Effector memory CD8-positive, alpha-beta T cell (primary cell): ENCODE measurements at regions not wholly inside any gene's neighbourhood (a gene's known extent, or its start where the extent isn't known, plus 50 kb on each side); places are given as distances from the start of the nearest gene placed in this dataset.

Experiments used
- ATAC-seq: fragments of 150-1000 bp; cut with Tn5 transposase; replicated peaks from 2 replicates; pipeline ENCODE4 v1.10.0; 2021; ENCODE audit warnings: mild to moderate bottlenecking, moderate library complexity
- DNase-seq, 3 experiments: peaks; one replicate each; pipeline ENCODE4 v3.0.0; 2021
- H3K27ac Mint-ChIP-seq, 2 donors: one replicate each; pipeline ENCODE4 v1.8.0; 2022; ENCODE audit warnings: mild to moderate bottlenecking in 2 of 2, mixed read lengths in 2 of 2, moderate library complexity in 2 of 2
- H3K27me3 Mint-ChIP-seq, 2 donors: one replicate each; pipeline ENCODE4 v1.8.0; 2022; ENCODE audit warnings: mixed read lengths in 2 of 2
- H3K36me3 Mint-ChIP-seq: one replicate; pipeline ENCODE4 v1.8.0; 2022; ENCODE audit warnings: mild to moderate bottlenecking, moderate library complexity, mixed read lengths; ENCODE audit not compliant: insufficient read depth
- H3K4me1 Mint-ChIP-seq, 2 donors: one replicate each; pipeline ENCODE4 v1.8.0; 2022; ENCODE audit warnings: low read depth in 2 of 2, mixed read lengths in 2 of 2
- H3K4me3 Mint-ChIP-seq, 2 donors: one replicate each; pipeline ENCODE4 v1.8.0; 2022; ENCODE audit warnings: mild to moderate bottlenecking in 2 of 2, mixed read lengths in 2 of 2, moderate library complexity in 2 of 2
- H3K9me3 Mint-ChIP-seq, 2 donors: one replicate each; pipeline ENCODE4 v1.8.0; 2022; ENCODE audit warnings: mixed read lengths in 2 of 2

DNA sequence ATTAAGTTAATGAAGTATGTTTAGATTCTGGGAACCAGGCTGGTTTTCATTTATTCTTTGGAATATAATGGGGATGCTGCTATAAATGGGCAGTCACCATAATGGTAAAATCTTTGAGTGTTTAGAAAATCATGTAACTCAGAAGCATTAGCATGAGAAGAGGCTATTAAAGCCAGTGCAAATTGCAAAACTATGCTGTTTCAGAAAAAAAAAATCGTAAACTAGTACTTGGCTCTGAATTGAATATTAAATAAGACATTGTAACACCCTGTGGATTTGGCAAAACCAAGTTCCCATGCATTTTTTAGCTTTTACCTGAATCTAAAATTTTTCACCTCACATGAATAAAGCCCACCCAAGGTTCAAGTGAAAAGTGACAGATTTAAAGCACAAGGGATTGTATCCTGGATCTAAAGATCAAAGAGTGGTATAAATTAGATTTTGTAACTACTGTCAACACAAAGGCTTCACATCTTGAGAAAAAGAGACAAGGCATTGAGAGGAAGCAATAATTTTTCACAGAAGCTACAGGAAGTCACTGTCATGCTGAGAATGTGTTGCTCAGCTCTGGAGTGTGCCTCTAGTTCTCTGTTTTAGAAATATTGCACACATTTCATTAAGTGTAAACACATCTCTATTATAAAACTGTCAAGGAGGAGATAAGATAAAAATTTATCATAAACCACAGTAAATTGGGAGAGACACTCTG is 142.2 kb downstream of the ABCA8 start:
- Mint-ChIP-seq H3K27me3 (peaks cover 39 to 49% of the 10 kb centered on the region in 2 donors), H3K27ac (no peak overlapping the region), H3K36me3 (no peaks in the 10 kb centered on the region), H3K4me1 (no peaks in the 10 kb centered on the region), H3K9me3 (peaks cover 0 to 4% of the 10 kb centered on the region in 2 donors), H3K4me3 (no peak overlapping the region)
- no peak for ATAC-seq
- no peak for DNase-seq

DNA sequence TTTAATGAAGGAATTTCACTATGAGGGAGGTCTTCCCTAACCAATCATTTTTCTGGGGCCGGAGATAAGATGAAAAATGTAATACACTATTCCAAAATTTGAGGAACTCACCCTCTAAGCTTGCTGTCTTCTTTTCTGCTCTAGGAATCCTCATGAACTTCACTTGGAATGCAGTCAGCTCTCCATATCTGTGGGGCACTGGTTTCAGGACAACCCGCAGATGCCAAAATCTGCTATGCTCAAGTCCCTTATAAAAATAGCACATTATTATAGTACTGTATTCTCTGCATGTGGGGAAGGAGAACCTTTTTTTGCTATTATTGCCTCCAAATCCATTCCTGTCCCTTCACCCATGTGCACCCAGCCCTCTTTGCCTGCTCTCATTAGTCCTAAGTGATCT is 146.0 kb downstream of the ABCA8 start:
- DNase-seq (no peak), ATAC-seq (no peak)
- peaks cover 45 to 58% of the 10 kb centered on the region in 2 donors for H3K27me3 Mint-ChIP-seq
- H3K27ac Mint-ChIP-seq: no peak overlapping the region
- H3K9me3 Mint-ChIP-seq: peaks cover 0 to 4% of the 10 kb centered on the region in 2 donors
- no peaks in the 10 kb centered on the region for H3K4me1 Mint-ChIP-seq
- no peak overlapping the region for H3K4me3 Mint-ChIP-seq
- no peaks in the 10 kb centered on the region for H3K36me3 Mint-ChIP-seq

DNA sequence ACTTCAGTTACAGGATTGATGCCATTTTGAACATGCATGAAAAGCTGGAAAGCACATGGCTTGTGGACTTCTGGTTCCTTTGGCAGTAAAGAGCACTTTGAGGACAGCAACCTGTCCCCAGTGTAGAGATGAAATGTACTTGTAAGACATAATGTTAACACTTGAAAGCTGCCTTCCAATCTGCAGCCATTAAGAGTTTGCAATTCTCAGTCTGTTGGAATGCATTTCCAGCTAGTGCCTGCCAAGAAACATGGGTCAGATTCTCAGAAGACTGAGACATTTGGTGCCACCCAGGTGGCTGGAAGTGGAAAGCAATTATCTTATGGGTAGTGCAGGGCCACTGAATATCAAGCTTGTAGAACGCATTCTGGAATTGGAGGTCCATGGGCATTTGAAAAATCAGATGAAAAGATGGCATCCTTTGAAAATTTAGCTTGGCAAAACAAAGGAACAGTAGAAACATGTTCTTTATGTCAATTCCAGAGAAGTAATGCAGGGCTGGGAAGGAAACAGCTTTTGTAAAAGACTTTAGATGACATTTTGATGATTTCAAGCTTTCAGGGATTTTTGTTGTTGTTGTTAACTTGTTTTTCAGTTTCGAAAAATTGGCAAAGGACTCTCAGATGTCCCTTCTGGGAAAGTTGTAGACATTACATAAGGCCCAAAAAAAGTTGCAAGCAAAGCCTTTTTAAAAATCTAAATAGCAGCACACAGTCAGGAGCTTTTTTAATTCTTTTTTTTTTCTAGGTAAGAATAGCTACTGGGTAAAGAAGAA is 147.0 kb downstream of the ABCA8 start:
- no peak overlapping the region for H3K27ac Mint-ChIP-seq
- H3K4me3 Mint-ChIP-seq: no peak overlapping the region
- H3K36me3 Mint-ChIP-seq: no peaks in the 10 kb centered on the region
- DNase-seq (no peak), ATAC-seq (no peak)
- no peaks in the 10 kb centered on the region for H3K4me1 Mint-ChIP-seq
- H3K9me3 Mint-ChIP-seq: peaks cover 0 to 4% of the 10 kb centered on the region in 2 donors
- H3K27me3 Mint-ChIP-seq: peaks cover 50 to 58% of the 10 kb centered on the region in 2 donors

DNA sequence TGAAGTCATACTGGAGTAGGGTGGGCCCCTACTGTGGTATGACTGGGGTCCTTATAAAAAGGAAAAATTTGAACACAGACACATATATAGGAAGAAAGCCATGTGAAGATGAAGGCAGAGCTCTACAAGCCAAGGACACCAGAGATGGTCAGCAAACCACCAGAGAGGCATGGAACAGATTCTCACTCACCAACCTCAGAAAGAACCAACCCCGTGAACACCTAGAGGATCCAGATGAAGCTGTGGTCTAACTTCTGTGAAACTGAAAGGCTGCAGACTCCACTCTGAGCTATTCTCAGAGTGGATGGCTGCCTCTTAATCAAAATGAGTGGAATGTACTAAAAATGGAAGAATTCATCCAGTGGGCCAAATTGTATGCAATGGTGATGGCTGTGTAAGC is 149.6 kb downstream of the ABCA8 start:
- Mint-ChIP-seq H3K27me3 (peaks cover 46 to 48% of the 10 kb centered on the region in 2 donors), H3K27ac (no peak overlapping the region), H3K36me3 (no peaks in the 10 kb centered on the region), H3K4me1 (no peaks in the 10 kb centered on the region), H3K4me3 (no peak overlapping the region), H3K9me3 (no peaks in the 10 kb centered on the region)
- DNase-seq (no peak), ATAC-seq (no peak)

DNA sequence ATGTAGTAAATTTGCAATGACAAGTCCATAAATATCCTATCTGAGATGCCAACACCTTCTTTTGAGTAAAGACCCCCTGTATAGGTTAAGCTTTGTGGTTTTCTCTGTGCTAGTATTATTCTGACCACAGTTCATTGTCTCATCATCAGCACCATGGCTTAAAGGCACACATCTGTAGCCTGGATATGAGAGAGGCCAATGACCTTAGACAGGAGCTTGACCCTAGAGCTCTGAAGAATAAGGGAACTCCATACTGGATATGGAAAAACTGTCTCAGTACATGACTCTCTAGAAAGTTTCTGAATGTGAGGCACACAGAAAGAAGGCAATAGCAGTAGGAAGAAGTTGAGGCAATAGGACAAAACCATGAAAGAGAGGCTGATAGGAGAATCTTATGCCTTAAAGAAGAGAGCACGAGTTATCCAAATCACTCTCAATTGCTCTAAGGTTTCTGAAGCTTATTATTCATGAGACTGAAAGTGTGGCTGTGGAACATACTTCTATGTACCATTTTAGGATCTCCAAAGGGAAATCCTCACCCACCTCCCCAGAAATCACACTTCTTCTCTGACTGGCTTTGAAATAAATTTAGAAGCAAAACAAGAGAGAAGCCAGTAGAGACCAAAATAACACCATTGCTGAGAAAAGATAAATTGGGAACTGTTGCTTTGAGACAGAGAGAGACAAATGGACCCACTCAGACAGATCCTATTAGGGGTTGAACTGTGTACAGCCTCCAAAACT is 150.2 kb downstream of the ABCA8 start:
- Mint-ChIP-seq H3K9me3 (no peaks in the 10 kb centered on the region), H3K4me3 (no peak overlapping the region), H3K27ac (no peak overlapping the region), H3K36me3 (no peaks in the 10 kb centered on the region), H3K4me1 (no peaks in the 10 kb centered on the region), H3K27me3 (peaks cover 39 to 41% of the 10 kb centered on the region in 2 donors)
- no peak for DNase-seq
- no peak for ATAC-seq

DNA sequence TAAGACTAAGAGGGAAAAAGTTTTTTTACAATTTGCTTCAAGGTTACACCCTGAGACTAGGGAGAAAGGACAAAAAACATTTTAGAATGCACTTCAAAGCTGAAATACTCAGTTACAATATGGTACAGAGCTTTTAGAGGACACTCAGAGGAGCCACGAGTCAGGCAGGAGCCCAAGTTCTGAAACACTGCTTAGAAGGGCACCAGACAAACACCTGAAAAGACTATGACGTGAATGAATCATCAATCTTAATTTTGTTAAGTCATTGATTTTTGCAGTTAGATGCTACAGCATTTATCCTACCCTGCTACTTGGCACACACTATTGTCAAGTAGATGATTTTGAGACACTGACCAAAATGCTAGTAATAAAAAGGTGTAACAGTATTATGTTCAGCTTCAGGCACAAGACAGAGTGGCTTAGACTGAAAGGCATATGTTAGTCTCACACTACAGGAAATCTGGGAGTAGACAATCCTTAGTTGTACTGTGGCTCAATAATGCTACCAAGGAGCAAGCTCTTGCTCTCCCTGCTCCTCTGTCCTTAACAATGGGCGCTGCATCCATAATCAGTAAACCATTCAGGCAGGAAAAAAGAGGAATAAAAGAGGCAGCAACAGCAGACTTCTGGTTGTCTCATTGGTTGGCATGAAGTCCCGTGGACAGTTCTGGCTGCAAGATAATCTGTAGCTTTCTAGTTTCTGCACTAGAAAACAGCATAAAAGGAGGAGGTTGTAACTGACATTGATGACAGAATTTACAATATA is 151.8 kb downstream of the ABCA8 start:
- Mint-ChIP-seq H3K9me3 (no peaks in the 10 kb centered on the region), H3K27me3 (peaks cover 30 to 39% of the 10 kb centered on the region in 2 donors), H3K36me3 (no peaks in the 10 kb centered on the region), H3K4me1 (no peaks in the 10 kb centered on the region), H3K4me3 (no peak overlapping the region), H3K27ac (no peak overlapping the region)
- DNase-seq (no peak), ATAC-seq (no peak)

DNA sequence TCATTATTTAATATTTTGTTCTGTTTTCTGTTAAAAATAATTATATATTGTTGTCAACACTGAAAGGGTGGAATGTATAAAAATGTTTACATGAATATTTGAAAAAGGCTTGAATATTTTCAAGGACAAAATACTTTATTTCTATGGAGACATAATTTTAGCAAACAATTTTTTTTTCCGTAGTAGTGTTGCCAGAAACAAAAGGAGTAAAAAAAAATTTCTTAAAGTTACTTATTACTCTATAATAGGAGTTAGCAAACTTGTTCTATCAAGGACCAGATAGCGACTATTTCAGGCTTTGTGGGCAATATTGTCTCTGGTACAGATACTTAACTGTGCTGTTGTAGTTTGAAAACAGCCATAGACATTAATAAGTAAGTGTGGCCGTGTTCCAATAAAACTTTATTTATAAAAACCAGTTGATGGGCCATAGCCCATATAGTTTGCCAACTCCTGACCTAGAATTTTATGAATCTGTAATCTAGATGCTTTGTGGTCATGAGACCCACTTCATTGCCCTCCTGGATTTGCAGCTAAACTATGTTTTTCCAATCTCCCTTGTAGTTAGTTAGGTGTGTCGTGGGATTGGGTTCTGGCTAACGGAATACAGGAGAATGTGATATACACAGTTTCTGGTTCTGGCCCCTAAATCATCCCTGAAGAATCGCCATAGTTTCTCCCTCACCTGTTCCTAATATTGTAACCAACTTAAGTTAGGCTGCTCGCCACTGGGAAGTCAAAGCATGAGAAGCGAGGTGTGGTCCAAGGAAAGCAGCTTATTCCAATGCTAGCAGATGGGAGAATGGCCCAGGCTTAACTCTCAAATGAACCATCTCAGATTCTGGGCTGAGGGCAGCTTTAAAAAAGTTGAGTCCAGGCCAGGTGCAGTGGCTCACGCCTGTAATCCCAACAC is 153.6 kb downstream of the ABCA8 start:
- Mint-ChIP-seq H3K4me3 (no peak overlapping the region), H3K27ac (no peak overlapping the region), H3K36me3 (no peaks in the 10 kb centered on the region), H3K27me3 (peaks cover 34 to 43% of the 10 kb centered on the region in 2 donors), H3K9me3 (no peaks in the 10 kb centered on the region), H3K4me1 (no peaks in the 10 kb centered on the region)
- ATAC-seq (no peak), DNase-seq (no peak)

DNA sequence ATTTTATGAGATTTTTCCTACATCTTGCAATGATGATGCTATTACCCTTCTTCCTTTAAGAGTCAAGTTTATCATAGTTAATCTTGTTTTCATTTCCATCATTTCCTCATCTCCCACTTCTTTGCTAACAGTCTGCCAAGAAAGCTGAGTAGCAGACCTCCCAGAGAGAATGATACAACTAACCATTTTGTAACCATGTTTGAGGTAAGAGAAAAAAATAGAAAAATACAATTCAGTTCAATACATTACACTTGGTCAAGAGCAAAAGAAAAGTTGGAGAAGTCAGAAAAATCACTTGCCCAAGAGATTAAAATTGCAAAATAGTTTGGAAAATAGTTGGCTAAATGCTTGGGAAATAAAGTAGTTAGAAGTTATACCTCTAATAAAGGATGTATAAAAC is 154.4 kb downstream of the ABCA8 start:
- H3K27me3 Mint-ChIP-seq: peaks cover 36 to 47% of the 10 kb centered on the region in 2 donors
- no peaks in the 10 kb centered on the region for H3K4me1 Mint-ChIP-seq
- no peaks in the 10 kb centered on the region for H3K9me3 Mint-ChIP-seq

DNA sequence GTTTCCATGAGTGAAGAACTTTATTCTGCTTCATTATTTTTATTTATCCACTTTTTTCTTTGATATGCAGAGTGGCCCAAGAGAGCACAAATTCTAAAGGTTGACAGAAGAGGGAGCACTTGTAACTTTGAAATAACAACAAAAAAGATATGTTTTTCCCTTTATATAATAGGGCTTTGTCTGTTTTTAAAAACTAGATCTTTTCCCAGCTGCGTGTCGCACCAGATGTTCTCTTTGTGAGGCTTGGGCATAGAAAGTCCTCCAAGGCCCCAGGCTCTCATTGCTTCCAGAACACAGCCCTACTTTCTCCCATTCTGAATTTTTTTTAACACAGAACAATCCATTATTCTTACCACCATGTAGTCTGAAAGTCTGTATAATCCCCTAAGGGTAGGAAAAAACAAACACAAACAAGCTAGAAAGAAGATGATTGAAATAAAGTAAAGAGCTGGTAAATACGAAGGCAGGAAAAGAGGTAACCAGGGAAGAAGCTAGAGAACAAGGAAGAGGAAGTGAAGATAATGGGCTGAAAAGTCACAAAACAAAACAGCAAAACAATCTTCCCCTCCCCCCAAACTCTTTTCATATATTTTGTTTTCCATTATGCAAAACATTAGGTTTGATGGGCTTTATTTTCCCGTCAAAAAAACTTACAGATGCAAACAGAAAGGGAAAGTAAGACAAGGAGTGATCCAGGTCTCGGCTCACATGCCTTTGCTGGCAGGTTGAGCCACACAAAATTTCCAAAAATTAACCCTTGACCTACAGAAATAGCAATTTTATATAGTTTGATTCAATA is 160.4 kb downstream of the ABCA8 start:
- Mint-ChIP-seq H3K4me3 (no peak overlapping the region), H3K9me3 (no peaks in the 10 kb centered on the region)

More for the DNA sequence above, 154.4 kb downstream of the ABCA8 start:
- ATAC-seq: no peak
- no peaks in the 10 kb centered on the region for H3K36me3 Mint-ChIP-seq
- H3K27ac Mint-ChIP-seq: no peak overlapping the region
- DNase-seq: no peak
- no peak overlapping the region for H3K4me3 Mint-ChIP-seq

DNA sequence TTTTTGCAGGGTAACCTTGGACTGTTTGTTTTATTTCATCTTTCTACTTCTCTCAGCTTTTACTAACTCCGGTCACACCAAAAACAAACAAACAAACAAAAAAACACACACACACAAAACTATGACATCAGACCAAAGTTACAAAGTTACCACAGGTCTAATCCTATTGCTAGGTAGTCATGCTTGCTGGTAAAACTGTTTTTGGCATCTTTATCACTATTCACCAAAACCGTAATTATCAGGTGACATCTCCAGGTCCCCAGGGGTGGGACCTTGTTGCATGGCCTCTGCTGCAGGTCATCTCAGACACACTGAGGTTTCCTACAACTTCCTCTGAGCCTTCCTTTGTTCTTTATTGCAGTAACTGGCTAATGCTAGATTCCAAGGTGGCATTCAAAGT is 162.3 kb downstream of the ABCA8 start:
- Mint-ChIP-seq H3K27me3 (peaks cover 60 to 68% of the 10 kb centered on the region in 2 donors), H3K27ac (no peak overlapping the region), H3K9me3 (no peaks in the 10 kb centered on the region), H3K4me3 (no peak overlapping the region), H3K4me1 (peaks cover 0 to 2% of the 10 kb centered on the region in 2 donors), H3K36me3 (no peaks in the 10 kb centered on the region)
- ATAC-seq: no peak
- no peak for DNase-seq

More for the DNA sequence above, 160.4 kb downstream of the ABCA8 start:
- Mint-ChIP-seq H3K27me3 (peaks cover 43 to 54% of the 10 kb centered on the region in 2 donors), H3K4me1 (peaks cover 0 to 2% of the 10 kb centered on the region in 2 donors), H3K27ac (no peak overlapping the region), H3K36me3 (no peaks in the 10 kb centered on the region)
- DNase-seq: no peak
- no peak for ATAC-seq

DNA sequence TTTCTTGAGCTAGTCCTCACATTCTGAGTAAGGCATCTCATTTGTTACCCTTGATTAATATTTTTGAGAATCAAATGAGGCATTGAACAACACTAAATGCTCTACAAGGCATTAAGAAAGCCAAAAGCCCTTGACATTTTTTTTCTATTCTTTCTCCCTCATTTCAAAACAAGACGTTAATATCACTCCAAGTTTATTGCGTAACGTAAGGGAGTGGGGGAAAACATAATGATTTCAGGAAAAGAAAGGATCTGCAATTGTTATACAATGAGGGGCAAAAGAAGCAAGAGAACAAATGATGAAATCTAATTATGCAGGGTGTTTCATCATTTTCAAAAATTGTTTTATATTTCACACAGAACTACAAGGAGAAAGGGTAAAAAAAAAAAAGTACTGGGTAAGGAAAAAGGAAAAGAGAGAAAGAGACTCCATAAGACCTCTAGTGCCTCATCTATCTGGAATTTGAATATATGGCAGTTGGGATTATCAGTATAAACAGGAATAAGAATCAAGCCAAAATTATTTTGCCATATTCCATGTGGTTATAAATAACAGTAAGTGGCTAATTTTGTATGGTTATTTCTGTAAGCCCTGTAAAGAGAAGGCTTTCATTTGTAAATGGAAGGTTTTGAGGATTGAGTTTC is 163.0 kb downstream of the ABCA8 start:
- Mint-ChIP-seq H3K27me3 (peaks cover 54 to 66% of the 10 kb centered on the region in 2 donors), H3K4me1 (peaks cover 0 to 2% of the 10 kb centered on the region in 2 donors), H3K36me3 (no peaks in the 10 kb centered on the region), H3K27ac (no peak overlapping the region), H3K4me3 (no peak overlapping the region), H3K9me3 (no peaks in the 10 kb centered on the region)
- ATAC-seq: no peak
- DNase-seq: no peak
